GM19351 (cell line): ENCODE measurements at regions not wholly inside any gene's neighbourhood (a gene's known extent, or its start where the extent isn't known, plus 50 kb on each side); places are given as distances from the start of the nearest gene placed in this dataset.

Experiments
- ATAC-seq: cut with Tn5 transposase; IDR thresholded peaks from one replicate; pipeline ENCODE4 v1.9.1; 2021; ENCODE audit warnings: mild to moderate bottlenecking, moderate library complexity; ENCODE audit not compliant: unreplicated experiment

GRCh38 chr4:157795495-157795894 lies 377.3 kb downstream of the GASK1B start:
- no peak for ATAC-seq

- no peak for ATAC-seq
These were observed 380.1 kb downstream of the GASK1B start for GRCh38 chr4:157792716-157793115.

- no peak for ATAC-seq
These were observed 381.6 kb downstream of the GASK1B start for GRCh38 chr4:157791236-157791635.

GRCh38 chr4:157787618-157788017 lies 385.2 kb downstream of the GASK1B start:
- no peak for ATAC-seq

GRCh38 chr4:157781361-157781760 lies 391.5 kb downstream of the GASK1B start:
- ATAC-seq = no peak

- no peak for ATAC-seq
These were observed 393.7 kb downstream of the GASK1B start for GRCh38 chr4:157779081-157779480.

GRCh38 chr4:157776930-157777528 lies 395.8 kb downstream of the GASK1B start:
- ATAC-seq = no peak

- no peak for ATAC-seq
These were observed 396.9 kb downstream of the GASK1B start for GRCh38 chr4:157775971-157776370.

- no peak for ATAC-seq
These were observed 399.9 kb downstream of the GASK1B start for GRCh38 chr4:157772907-157773306.

GRCh38 chr4:157768419-157768818 lies 404.4 kb downstream of the GASK1B start:
- no peak for ATAC-seq

- no peak for ATAC-seq
These were observed 409.3 kb downstream of the GASK1B start for GRCh38 chr4:157763490-157763889.

GRCh38 chr4:157754410-157754809 lies 418.4 kb downstream of the GASK1B start:
- no peak for ATAC-seq

GRCh38 chr4:157751631-157752030 lies 421.2 kb downstream of the GASK1B start:
- ATAC-seq = no peak

GRCh38 chr4:157741642-157742041 lies 431.2 kb downstream of the GASK1B start:
- no peak for ATAC-seq

GRCh38 chr4:157739242-157739641 lies 433.6 kb downstream of the GASK1B start:
- ATAC-seq = no peak

- ATAC-seq = no peak
These were observed 444.6 kb downstream of the GASK1B start for GRCh38 chr4:157728215-157728614.

- no peak for ATAC-seq
These were observed 445.7 kb downstream of the GASK1B start for GRCh38 chr4:157727163-157727562.

GRCh38 chr4:157722146-157722545 lies 450.7 kb downstream of the GASK1B start:
- ATAC-seq = no peak

GRCh38 chr4:157713342-157713741 lies 459.5 kb downstream of the GASK1B start:
- ATAC-seq = no peak

- no peak for ATAC-seq
These were observed 466.7 kb downstream of the GASK1B start for GRCh38 chr4:157706155-157706554.

- ATAC-seq = no peak
These were observed 470.0 kb downstream of the GASK1B start for GRCh38 chr4:157702831-157703230.

- ATAC-seq = no peak
These were observed 471.2 kb downstream of the GASK1B start for GRCh38 chr4:157701695-157701994.

GRCh38 chr4:157700898-157701694 lies 471.7 kb downstream of the GASK1B start:
- ATAC-seq = no peak
